HG02852 (cell line): ENCODE measurements at regions not wholly inside any gene's neighbourhood (a gene's known extent, or its start where the extent isn't known, plus 50 kb on each side); places are given as distances from the start of the nearest gene placed in this dataset.
"Not testable (repeated sequence)": the region's sequence is repeated elsewhere in the genome, so short reads cannot be mapped to it uniquely, and the experiment has no call there.

Source experiments
- ATAC-seq: cut with Tn5 transposase; IDR thresholded peaks from one replicate; pipeline ENCODE4 v1.9.1; 2021; ENCODE audit warnings: mild to moderate bottlenecking, moderate library complexity; ENCODE audit not compliant: unreplicated experiment

DNA sequence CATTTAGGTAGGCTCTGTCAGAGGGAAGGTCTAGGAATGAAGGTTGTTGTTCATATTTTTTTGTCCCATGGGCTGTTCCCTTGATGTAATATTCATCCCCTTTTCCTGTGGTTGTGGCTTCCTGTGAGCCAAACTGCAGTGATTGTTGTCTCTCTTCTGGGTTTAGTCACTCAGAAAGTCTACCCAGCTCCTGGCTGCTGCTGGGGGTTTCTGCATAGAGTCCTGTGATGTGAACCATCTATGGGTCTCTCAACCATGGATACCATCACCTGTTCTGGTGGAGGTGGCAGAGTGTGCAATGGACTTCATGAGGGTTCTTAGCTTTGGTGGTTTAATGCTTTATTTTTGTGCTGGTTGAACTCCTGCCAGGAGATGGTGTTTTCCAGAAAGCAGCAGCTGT, 122.8 kb downstream of the ZC4H2 start:
- ATAC-seq = no peak

DNA sequence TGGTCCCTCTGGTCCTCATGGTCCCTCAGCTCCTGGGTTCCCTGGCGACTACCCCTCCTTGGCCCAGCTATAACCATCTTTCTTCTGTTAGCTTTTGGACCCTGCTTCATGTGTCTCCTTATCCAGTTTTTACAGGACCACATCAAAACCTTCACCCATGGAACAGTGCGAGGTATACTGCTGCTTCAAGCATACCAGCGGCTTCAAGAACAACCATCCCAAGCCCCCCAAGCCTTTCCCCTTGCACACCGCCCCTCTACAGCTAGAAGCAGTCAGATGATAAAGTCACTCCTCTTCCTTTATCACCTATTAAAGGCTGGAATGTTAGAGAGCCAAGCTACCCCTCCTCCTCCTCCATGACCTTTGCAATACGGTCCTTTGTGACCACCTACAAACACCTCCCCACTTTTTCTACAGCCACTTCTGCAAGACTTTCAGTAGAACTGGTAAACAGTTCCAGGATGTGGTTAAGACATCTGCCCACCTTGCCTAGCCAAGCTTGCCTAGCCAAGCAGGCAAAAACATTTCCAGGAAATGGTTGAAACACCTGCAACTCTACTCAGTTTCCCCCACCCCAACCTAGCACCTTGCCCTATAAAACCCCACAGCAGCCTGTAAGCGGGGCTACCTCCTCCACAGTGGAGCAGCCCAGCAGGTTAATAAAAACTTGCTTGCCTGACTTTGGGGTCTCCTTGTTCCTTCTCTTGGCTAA, 125.7 kb downstream of the ZC4H2 start:
- ATAC-seq = no peak

DNA sequence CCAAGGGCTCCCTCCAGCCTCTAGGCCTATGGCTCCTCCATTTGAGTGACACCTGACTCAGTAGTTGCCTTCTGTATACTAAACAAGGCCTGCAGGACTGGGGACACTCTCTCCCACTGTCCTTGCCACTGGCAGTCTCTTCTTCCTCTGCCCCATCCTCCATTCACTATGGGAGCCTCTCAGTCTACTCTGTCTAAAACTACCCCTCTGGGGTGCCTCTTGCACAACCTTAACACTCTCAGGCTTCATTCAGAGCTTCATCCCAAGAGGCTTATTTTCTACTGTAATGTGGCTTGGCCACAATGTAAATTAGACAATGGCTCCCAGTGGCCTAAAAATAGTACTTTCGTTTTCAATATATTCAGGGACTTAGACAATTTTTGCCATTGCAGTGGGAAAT, 133.0 kb downstream of the ZC4H2 start:
- no peak for ATAC-seq

DNA sequence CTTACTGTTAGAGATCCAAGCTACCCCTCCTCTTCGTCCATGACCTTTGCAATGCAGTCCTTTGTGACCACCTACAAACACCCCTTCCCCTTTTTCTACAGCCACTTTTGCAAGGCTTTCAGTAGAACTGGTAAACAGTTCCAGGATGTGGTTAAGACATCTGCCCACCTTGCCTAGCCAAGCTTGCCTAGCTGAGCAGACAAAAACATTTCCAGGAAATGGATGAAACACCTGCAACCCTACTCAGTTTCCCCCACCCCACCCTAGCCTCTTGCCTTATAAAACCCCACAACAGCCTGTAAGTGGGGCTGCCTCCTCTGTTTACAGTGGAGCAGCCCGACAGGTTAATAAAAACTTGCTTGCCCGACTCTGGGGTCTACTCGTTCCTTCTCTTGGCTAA, 133.8 kb downstream of the ZC4H2 start:
- peak; percentile 74 for ATAC-seq

DNA sequence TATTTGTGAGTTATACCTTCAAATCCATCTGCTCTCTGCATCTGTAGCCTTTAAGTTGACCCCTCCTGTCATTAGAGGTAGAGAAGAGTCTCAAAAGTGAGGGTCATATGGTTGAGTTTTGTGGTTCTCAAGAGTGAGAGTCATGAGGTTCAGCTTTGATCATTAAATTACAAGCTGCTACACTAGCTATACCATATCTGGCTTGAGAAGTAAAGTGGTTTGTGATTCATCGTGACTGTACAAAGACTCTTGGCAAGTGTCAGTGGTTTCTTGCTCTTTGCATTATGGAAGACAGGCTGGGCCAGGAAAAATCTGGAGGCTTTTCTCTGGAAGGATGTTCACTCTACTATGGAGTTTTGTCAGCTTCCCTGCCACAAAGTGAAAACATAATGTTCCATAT, 170.6 kb downstream of the ZC4H2 start:
- ATAC-seq = no peak

DNA sequence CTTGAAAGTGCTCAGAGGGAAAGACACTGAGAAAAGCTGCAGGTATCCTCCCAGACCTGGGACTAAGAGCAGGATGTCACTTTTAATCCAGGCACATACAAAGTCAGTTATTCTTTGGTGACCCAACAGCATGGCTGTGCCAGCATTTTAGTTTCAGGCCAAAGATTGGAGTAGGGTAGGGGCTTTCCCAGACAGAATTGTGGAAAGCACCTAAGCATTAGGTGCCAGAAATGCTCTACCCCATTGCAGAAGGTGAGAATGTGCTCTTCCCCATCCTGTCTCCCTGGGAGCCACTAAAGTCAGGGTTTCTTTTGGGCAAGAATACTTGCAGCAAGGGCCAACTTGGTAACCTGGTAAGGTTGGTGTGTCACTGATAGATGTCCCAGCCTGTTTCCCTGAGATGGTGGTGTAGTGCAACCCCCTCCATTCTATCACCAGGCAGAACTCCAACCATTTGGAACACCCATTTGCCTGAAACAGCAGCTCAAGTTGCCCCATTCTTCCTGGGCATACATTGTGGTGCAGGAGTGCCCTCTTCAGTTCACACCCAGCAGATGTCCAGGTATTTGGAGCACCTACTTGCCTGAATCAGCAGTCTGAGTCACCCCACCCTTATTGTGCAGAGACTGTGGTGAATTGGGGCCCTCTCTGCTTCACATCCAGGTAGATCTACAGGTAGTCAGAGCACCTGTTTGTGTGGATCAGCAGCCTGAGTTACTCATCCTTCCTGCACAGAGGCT, 183.5 kb downstream of the ZC4H2 start:
- no peak for ATAC-seq

DNA sequence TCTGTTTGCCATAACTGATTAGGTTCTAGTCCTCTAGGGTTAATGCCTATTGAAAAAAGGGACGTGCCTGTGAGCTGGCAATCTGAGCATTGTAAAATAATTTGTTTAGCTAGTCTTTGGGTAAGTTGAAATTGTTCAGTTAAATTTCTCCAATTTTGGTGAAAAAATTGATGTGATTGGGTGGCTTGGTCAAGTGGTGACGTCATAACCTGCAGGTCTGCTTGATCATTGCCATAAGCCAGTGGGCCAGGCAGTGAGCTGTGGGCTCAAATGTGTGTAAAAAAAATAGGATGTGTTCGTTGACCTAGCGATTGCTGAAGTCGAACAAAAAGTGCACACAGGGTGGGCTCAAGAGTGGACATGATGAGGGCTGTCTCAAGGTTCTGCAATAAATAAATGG, 193.3 kb downstream of the ZC4H2 start:
- no peak for ATAC-seq

DNA sequence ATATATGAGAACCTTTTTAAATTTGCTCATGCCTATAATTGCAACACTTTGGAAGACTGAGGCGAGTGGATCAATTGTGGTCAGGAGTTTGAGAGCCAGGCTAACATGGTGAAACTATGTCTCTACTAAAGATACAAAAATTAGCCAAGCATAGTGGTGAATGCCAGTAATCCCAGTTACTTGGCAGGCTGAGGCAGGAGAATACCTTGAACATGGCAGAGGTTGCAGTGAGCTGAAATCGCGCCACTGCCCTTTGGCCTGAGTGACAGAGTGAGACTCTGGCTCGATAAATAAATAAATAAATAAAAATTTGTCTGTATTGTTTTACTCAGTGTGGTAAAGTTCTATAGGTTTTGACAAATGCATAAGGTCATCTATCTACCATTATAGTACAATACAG, 218.2 kb downstream of the ZC4H2 start:
- ATAC-seq = no peak

DNA sequence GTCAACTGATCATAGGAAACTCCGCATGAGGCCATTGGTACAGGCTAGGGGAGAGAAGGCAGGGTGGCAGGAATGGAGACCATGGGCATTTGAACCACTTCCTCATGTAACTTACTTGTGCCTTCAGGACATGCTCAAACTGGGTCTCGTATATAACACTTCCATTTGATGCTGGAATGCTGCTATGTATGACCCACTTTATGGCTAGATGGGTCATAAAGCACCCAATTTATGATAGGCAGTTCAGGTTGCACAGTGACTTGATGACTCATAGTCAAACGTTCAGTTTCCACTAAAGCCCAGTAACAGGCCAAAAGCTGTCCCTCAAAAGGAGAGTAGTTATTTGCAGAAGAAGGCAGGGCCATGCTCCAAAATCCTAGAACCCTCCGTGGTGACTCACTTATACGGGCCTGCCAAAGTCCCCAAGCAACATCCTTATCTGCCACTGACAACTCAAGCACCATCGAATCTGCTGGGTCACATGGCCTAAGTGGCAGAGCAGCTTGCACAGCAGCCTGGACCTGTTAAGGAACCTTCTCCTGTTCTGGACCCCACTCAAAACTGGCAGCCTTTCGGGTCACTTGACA, 236.4 kb downstream of the ZC4H2 start:
- ATAC-seq = no peak

DNA sequence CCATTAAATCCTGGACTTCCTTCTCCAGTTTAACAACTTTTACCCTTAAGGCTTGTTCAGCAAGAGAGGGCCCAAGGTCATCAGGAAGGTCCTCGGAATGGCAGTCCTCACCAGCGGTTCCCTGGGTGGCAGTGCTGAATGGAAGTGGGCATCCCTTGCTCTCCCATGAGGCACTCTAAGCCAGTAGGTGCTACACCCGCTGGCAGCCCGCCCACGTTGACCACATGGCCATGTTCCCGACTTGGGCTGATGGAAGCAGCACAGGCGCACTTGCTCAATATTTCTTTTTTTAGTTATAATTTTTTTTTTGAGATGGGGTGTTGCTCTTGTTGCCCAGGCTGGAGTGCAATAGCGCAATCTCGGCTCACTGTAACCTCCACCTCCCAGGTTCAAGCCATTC, 277.9 kb downstream of the ZC4H2 start:
- no peak for ATAC-seq

DNA sequence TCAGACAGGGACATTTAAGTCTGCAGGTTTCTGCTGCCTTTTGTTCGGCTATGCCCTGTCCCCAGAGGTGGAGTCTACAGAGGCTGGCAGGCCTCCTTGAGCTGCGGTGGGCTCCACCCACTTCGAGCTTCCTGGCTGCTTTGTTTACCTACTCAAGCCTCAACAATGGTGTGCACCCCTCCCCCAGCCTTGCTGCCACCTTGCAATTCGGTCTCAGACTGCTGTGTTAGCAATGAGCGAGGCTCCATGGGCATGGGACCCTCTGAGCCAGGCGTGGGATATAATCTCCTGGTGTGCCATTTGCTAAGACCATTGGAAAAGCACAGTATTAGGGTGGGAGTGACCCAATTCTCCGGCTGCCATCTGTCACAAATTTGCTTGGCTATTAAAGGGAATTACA, 280.9 kb downstream of the ZC4H2 start:
- not testable (repeated sequence) for ATAC-seq

DNA sequence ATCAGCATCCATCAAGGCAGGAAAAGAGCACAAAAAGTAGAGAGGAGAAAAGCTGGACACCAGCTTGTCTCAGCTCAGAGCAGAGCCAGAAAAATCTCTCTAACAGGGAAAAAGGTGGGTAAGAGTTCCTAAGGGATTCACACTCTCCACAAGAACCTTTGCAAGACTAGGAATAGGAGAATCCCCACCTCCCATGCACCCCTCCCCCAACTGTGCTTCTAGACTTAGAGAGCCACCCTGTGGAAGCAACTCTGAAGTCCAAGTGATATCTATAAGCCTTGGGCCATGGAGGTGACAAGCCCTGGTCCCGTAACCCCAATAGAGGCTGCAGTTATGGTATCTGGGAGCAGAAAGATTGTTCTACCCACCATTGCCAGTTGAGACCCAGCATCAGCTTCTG, 267.6 kb upstream of the MTMR8 start:
- no peak for ATAC-seq

DNA sequence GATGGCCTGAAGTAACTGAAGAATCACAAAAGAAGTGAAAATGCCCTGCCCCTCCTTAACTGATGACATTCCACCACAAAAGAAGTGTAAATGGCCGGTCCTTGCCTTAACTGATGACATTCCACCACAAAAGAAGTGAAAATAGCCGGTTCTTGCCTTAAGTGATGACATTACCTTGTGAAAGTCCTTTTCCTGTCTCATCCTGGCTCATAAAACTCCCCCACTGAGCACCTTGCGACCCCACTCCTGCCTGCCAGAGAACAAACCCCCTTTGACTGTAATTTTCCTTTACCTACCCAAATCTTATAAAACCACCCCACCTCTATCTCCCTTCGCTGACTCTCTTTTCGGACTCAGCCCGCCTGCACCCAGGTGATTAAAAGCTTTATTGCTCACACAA, 262.0 kb upstream of the MTMR8 start:
- not testable (repeated sequence) for ATAC-seq

DNA sequence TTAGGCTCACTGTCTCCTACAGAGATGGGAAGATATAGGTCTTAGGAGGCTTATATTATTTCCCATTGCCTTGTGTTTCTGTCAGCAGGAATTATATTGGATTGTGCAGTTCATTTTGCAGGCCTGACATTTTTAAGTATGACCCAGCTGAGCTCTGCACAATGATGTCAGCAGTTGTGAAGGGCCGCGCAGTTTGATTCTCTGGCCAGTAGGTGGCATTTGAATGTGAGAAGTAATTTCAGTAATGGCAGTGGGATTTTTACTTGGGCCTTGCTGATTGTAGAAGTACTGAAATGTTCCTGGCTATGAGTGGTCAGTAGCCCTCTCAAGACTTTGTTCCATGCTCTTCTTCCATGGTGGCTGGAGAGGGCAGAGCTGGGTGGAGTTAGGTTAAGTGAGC, 247.2 kb upstream of the MTMR8 start:
- no peak for ATAC-seq
